IMR-90 (cell line): ENCODE measurements at regions not wholly inside any gene's neighbourhood (a gene's known extent, or its start where the extent isn't known, plus 50 kb on each side); places are given as distances from the start of the nearest gene placed in this dataset.

ENCODE experiments used
- ATAC-seq: fragments of 200-7000 bp; cut with Tn5 transposase; 2 replicates; pipeline ENCODE4 v1.9.1; 2020; ENCODE audit warnings: low read depth, mild to moderate bottlenecking, moderate library complexity
- BruUV-seq: library from RNA; stranded (reverse); fragments of 400-500 nt; replicated peaks from 2 replicates; lab custom pipeline; 2021; lab: Mats Ljungman, UMichigan
- CTCF ChIA-PET: fragments of 300-600 bp; formaldehyde crosslinking; extraction: SDS; loops from one replicate; lab custom pipeline; 2021; ENCODE audit warnings: antibody characterized with exemption; lab: Yijun Ruan, JAX
- POLR2A ChIA-PET: fragments of 300-600 bp; sonication (Branson Sonifier 250); formaldehyde crosslinking; loops from one replicate; lab custom pipeline; 2022; ENCODE audit warnings: antibody characterized with exemption; ENCODE audit not compliant: unreplicated experiment; lab: Charles Lee
- DNase-seq: peaks from one replicate; pipeline ENCODE4 v3.0.0; 2013
- H2AFZ ChIP-seq: replicated peaks from 2 replicates; pipeline ENCODE3; 2013; ENCODE audit warnings: low read length, mild to moderate bottlenecking; ENCODE audit not compliant: poor library complexity
- H2AK5ac ChIP-seq: 2 replicates; pipeline ENCODE4 v1.6.1; 2013; ENCODE audit warnings: low read depth, low read length, inconsistent platforms
- H2AK9ac ChIP-seq: replicated peaks from 2 replicates; pipeline ENCODE3; 2013; ENCODE audit warnings: mild to moderate bottlenecking, low read depth, low read length, moderate library complexity; ENCODE audit not compliant: poor library complexity
- H2BK120ac ChIP-seq: 2 replicates; pipeline ENCODE4 v1.6.1; 2013; ENCODE audit warnings: low read depth, low read length, inconsistent platforms
- H2BK15ac ChIP-seq: 3 replicates; pipeline ENCODE4 v1.6.1; 2013; ENCODE audit warnings: low read depth, low read length, inconsistent platforms
- H2BK20ac ChIP-seq: 2 replicates; pipeline ENCODE4 v1.6.1; 2013; ENCODE audit warnings: low read depth, mild to moderate bottlenecking, inconsistent platforms, low read length, moderate library complexity
- H2BK5ac ChIP-seq: 2 replicates; pipeline ENCODE4 v1.6.1; 2013; ENCODE audit warnings: mild to moderate bottlenecking, low read depth, low read length, inconsistent platforms; ENCODE audit not compliant: poor library complexity, severe bottlenecking
- H3K14ac ChIP-seq: replicated peaks from 2 replicates; pipeline ENCODE4 v1.6.1; 2013; ENCODE audit warnings: low read depth, low read length, inconsistent platforms
- H3K18ac ChIP-seq: 2 replicates; pipeline ENCODE4 v1.6.1; 2013; ENCODE audit warnings: low read depth, low read length, control low read depth
- H3K23ac ChIP-seq: 2 replicates; pipeline ENCODE4 v1.6.1; 2013; ENCODE audit warnings: low read depth, low read length, inconsistent platforms
- H3K27ac ChIP-seq: 2 replicates; pipeline ENCODE4 v1.5.1; 2013; ENCODE audit warnings: mild to moderate bottlenecking, control low read depth, low read length; ENCODE audit not compliant: insufficient read depth
- H3K27me3 ChIP-seq: 2 replicates; pipeline ENCODE4 v1.6.1; 2013; ENCODE audit warnings: low read length; ENCODE audit not compliant: control insufficient read depth, insufficient read depth
- H3K36me3 ChIP-seq: 2 replicates; pipeline ENCODE4 v1.6.1; 2013; ENCODE audit warnings: low read length, mixed read lengths; ENCODE audit not compliant: control insufficient read depth, insufficient read depth
- H3K4ac ChIP-seq: 2 replicates; pipeline ENCODE4 v1.6.1; 2013; ENCODE audit warnings: low read depth, low read length, inconsistent platforms
- H3K4me1 ChIP-seq: 2 replicates; pipeline ENCODE4 v1.6.1; 2013; ENCODE audit warnings: low read length, mixed read lengths; ENCODE audit not compliant: control insufficient read depth, insufficient read depth
- H3K4me2 ChIP-seq: 2 replicates; pipeline ENCODE4 v1.6.1; 2013; ENCODE audit warnings: low read depth, mild to moderate bottlenecking, control low read depth, low read length, moderate library complexity
- H3K4me3 ChIP-seq: 2 replicates; pipeline ENCODE4 v1.5.1; 2013; ENCODE audit warnings: low read depth, mild to moderate bottlenecking, control low read depth, low read length, moderate library complexity; ENCODE audit not compliant: insufficient read depth
- H3K56ac ChIP-seq: 2 replicates; pipeline ENCODE4 v1.6.1; 2013; ENCODE audit warnings: low read length, inconsistent platforms; ENCODE audit not compliant: insufficient read depth; ENCODE audit errors: extremely low read depth
- H3K79me1 ChIP-seq, 2 experiments: 2 replicates each; pipeline ENCODE4 v1.6.1; 2013; ENCODE audit warnings: low read length in 2 of 2, inconsistent platforms in 1 of 2, low read depth in 1 of 2
- H3K9ac ChIP-seq: 2 replicates; pipeline ENCODE4 v1.6.1; 2013; ENCODE audit warnings: low read depth, low read length, control low read depth
- H3K9me1 ChIP-seq: 2 replicates; pipeline ENCODE4 v1.6.1; 2013; ENCODE audit warnings: low read length, inconsistent platforms; ENCODE audit not compliant: insufficient read depth
- H3K9me3 ChIP-seq: 2 replicates; pipeline ENCODE4 v1.6.1; 2013; ENCODE audit warnings: low read length; ENCODE audit not compliant: control insufficient read depth, insufficient read depth
- H4K20me1 ChIP-seq: 2 replicates; pipeline ENCODE4 v1.6.1; 2013; ENCODE audit warnings: low read length, inconsistent platforms; ENCODE audit not compliant: insufficient read depth
- H4K5ac ChIP-seq: 2 replicates; pipeline ENCODE4 v1.6.1; 2013; ENCODE audit warnings: mild to moderate bottlenecking, low read depth, low read length, control low read depth
- H4K8ac ChIP-seq, 2 experiments: 2 replicates each; pipeline ENCODE4 v1.6.1; 2013; ENCODE audit warnings: low read depth in 2 of 2, low read length in 2 of 2, control low read depth in 1 of 2, inconsistent platforms in 1 of 2
- H4K91ac ChIP-seq: 2 replicates; pipeline ENCODE4 v1.6.1; 2013; ENCODE audit warnings: low read depth, low read length, inconsistent platforms; ENCODE audit not compliant: insufficient read depth
- CHD1 ChIP-seq: IDR thresholded peaks from 2 replicates; pipeline ENCODE4 v1.6.1; 2012; ENCODE audit warnings: low read depth, low read length, improper control_type of control experiment
- FOS ChIP-seq: fragments of 150-350 bp; IDR thresholded peaks from 2 replicates; pipeline ENCODE4 v1.6.1; 2016; ENCODE audit warnings: low read depth, low read length
- MAZ ChIP-seq: IDR thresholded peaks from 2 replicates; pipeline ENCODE4 v1.6.1; 2012; ENCODE audit warnings: low read depth, mild to moderate bottlenecking, low read length, improper control_type of control experiment, moderate library complexity, borderline replicate concordance
- NFE2L2 ChIP-seq: fragments of 150-350 bp; IDR thresholded peaks from 2 replicates; pipeline ENCODE4 v1.6.1; 2016; ENCODE audit warnings: low read depth, mild to moderate bottlenecking, low read length
- POLR2A ChIP-seq: IDR thresholded peaks from 2 replicates; pipeline ENCODE4 v1.6.1; 2012; ENCODE audit warnings: mild to moderate bottlenecking, low read depth, low read length
- RCOR1 ChIP-seq: IDR thresholded peaks from 2 replicates; pipeline ENCODE4 v1.6.1; 2012; ENCODE audit warnings: mild to moderate bottlenecking, low read length, improper control_type of control experiment; ENCODE audit not compliant: insufficient replicate concordance
- RFX5 ChIP-seq: IDR thresholded peaks from 2 replicates; pipeline ENCODE4 v1.8.0; 2012; ENCODE audit warnings: low read depth, mild to moderate bottlenecking, low read length, moderate library complexity
- SMC3 ChIP-seq: fragments of 150-350 bp; IDR thresholded peaks from 2 replicates; pipeline ENCODE4 v1.6.1; 2016; ENCODE audit warnings: low read depth, mild to moderate bottlenecking, antibody characterized with exemption, low read length, moderate library complexity
- WGBS, 2 experiments: methylation state at CpG; one replicate each; pipeline versions ENCODE4 v1.1.5 to v1.1.7; 2013; ENCODE audit warnings: missing lambda C conversion rate in 2 of 2; ENCODE audit not compliant: insufficient read length in 1 of 2; ENCODE audit errors: extremely low coverage in 2 of 2; 5-methylcytosine and 5-hydroxymethylcytosine counted together
- dilution Hi-C: fragments of 300-500 bp; cut with HindIII; formaldehyde crosslinking; loops from one replicate; pipeline ENCODE4 v1.14.3; 2018; ENCODE audit warnings: low sequenced_read_pairs; ENCODE audit not compliant: unreplicated experiment
- in situ Hi-C: fragments of 300-500 bp; cut with MboI; formaldehyde crosslinking; loops from 3 replicates; pipeline ENCODE4 v1.14.3; 2019; ENCODE audit warnings: low sequenced_read_pairs, inconsistent platforms, mixed read lengths
- intact Hi-C: fragments of 100-400 bp; cut with micrococcal nuclease; formaldehyde crosslinking; loops from 2 replicates; pipeline ENCODE4 v1.10.0; 2022
- TF ChIP-seq, protein P1 (sequence below): fragments of 150-350 bp; IDR thresholded peaks from 2 replicates; pipeline ENCODE4 v1.6.1; 2016; ENCODE audit warnings: low read depth, mild to moderate bottlenecking, low read length, moderate library complexity, borderline replicate concordance
- TF ChIP-seq, protein P2 (sequence below): fragments of 150-350 bp; IDR thresholded peaks from 2 replicates; pipeline ENCODE4 v1.6.1; 2017; ENCODE audit warnings: mild to moderate bottlenecking, antibody characterized with exemption, low read length, low read depth

DNA sequence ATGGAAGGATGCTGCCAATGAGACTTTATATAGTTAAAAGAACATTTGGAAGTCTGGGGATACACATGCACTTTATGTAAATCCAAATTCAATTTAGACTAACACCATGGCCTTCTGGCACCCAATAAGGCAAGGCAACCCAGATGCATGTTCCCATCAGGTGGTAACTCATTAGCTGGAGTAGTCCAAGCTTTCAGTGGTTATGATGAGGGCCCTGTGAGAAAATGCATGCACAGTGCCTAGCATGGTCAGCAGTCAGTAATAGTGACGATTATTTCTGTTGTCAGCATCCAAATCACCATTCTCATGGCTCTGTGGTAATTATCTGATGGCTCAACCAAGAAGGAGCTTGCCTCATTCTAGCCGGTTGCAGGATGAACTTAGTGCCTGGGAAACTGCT lies 70.3 kb upstream of the CTLA4 start:
- no peak overlapping the region for H4K91ac ChIP-seq
- H3K36me3 ChIP-seq: no peaks in the 10 kb centered on the region
- H2BK20ac ChIP-seq: no peak overlapping the region
- in situ Hi-C loops (no loop called here), dilution Hi-C loops (no loop called here), intact Hi-C loops (no loop called here)
- no peak overlapping the region for H2AK9ac ChIP-seq
- H3K79me1 ChIP-seq: no peaks in the 10 kb centered on the region
- H2BK120ac ChIP-seq: no peak overlapping the region
- no peak overlapping the region for H3K14ac ChIP-seq
- no peak for ATAC-seq
- peak overlapping the region; percentile 4 for H2AFZ ChIP-seq
- H3K4me1 ChIP-seq: peaks cover 1% of the 10 kb centered on the region; the same call in 1 of the 2 replicates
- no peak overlapping the region for H3K4me3 ChIP-seq
- H3K23ac ChIP-seq: no peak overlapping the region
- no peak overlapping the region for H3K56ac ChIP-seq
- H3K4ac ChIP-seq: no peak overlapping the region
- no peak overlapping the region for H3K4me2 ChIP-seq
- TF ChIP-seq, protein P1, sequence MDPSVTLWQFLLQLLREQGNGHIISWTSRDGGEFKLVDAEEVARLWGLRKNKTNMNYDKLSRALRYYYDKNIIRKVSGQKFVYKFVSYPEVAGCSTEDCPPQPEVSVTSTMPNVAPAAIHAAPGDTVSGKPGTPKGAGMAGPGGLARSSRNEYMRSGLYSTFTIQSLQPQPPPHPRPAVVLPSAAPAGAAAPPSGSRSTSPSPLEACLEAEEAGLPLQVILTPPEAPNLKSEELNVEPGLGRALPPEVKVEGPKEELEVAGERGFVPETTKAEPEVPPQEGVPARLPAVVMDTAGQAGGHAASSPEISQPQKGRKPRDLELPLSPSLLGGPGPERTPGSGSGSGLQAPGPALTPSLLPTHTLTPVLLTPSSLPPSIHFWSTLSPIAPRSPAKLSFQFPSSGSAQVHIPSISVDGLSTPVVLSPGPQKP: no peak
- TF ChIP-seq POLR2A (no peak), RCOR1 (no peak), CHD1 (no peak), SMC3 (no peak), RFX5 (no peak), MAZ (no peak), FOS (no peak), NFE2L2 (no peak)
- TF ChIP-seq, protein P2, sequence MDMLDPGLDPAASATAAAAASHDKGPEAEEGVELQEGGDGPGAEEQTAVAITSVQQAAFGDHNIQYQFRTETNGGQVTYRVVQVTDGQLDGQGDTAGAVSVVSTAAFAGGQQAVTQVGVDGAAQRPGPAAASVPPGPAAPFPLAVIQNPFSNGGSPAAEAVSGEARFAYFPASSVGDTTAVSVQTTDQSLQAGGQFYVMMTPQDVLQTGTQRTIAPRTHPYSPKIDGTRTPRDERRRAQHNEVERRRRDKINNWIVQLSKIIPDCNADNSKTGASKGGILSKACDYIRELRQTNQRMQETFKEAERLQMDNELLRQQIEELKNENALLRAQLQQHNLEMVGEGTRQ: no peak
- H2BK15ac ChIP-seq: no peak overlapping the region
- H3K9ac ChIP-seq: no peak overlapping the region
- DNase-seq: no peak
- H3K18ac ChIP-seq: no peak overlapping the region
- no peaks in the 10 kb centered on the region for H4K20me1 ChIP-seq
- WGBS, 2 experiments: no CpG with 5 or more reads among the region's 2 CpGs
- peaks cover 1% of the 10 kb centered on the region; the same call in 1 of the 2 replicates for H3K27me3 ChIP-seq
- H2BK5ac ChIP-seq: no peak overlapping the region
- H4K5ac ChIP-seq: no peak overlapping the region
- ChIA-PET CTCF (no interaction called here), POLR2A (no interaction called here)
- H3K9me3 ChIP-seq: no peaks in the 10 kb centered on the region
- no TSS peak for BruUV-seq
- H2AK5ac ChIP-seq: no peak overlapping the region
- no peak overlapping the region for H4K8ac ChIP-seq
- no peaks in the 10 kb centered on the region; the same call in 1 of the 2 replicates for H3K9me1 ChIP-seq
- no peak overlapping the region for H3K27ac ChIP-seq
